ENCODE measurements at regions not wholly inside any gene's neighbourhood (a gene's known extent, or its start where the extent isn't known, plus 50 kb on each side); places are given as distances from the start of the nearest gene placed in this dataset.

DNA sequence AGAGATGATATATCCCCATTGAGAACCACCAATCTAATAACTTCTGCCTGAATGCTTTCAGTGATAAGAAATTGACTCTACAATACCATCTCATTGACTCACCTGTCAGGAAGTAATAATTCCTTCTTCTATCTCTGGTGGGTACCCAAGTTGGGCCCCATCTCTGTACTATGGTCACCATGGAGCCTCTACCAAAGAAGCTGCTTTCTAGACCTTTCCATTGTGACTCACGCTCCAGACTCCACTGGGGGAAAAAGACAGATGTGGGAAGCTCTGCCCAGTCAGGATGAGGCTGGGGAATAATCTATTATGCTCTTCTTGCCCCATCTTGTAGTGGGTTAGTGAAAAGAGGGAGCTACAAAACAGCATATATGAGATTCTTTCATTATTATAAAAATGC, 100.4 kb downstream of the COPRS start:
- Histone ChIP-seq H3K4me1 (ENCODE audit: control insufficient read depth in 2 of 3, insufficient read depth in 2 of 3, low read depth in 1 of 3, low read length in 3 of 3) (no peaks in the 10 kb centered on the region), H3K4me3 (ENCODE audit: low read length in 3 of 3) (no peak overlapping the region), H3K27me3 (ENCODE audit: control insufficient read depth, insufficient read depth, low read length) (no peaks in the 10 kb centered on the region), H3K36me3 (ENCODE audit: control insufficient read depth in 2 of 3, insufficient read depth in 3 of 3, low read length in 3 of 3) (no peaks in the 10 kb centered on the region), H3K27ac (ENCODE audit: low read depth in 2 of 2, low read length in 2 of 2) (no peak overlapping the region), H3K9ac (ENCODE audit: low read length in 3 of 3) (no peak overlapping the region), H3K9me3 (ENCODE audit: control insufficient read depth in 2 of 3, insufficient read depth in 1 of 3, low read length in 3 of 3) (no peaks in the 10 kb centered on the region)
- DNase-seq (no peak), FAIRE-seq (no peak)
- intact Hi-C loops (cut with DNase I), result no loop called here
- no peak for TF ChIP-seq CTCF (IDR thresholded peaks at IDR 0.05; ENCODE audit: borderline replicate concordance, extremely low read depth, insufficient read depth)

DNA sequence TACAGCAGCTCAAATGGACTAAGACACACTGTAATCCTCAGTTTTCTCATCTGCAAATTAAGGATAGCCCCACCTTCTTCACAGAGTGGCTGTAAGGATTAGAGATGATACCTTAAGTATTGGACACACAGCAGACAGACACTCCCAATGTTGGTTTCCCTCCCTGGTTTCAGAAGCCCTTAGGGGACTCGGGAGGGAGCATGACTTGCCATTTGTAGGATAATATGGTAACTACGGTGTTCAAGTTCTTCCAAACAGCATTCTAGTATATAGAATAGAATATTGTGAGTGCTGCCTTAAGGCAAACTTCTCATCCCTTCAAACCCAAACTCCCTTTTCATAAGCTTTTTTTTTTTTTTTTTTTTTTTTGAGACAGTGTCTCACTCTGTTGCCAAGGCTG, 101.9 kb downstream of the COPRS start:
- no peak for TF ChIP-seq CTCF (IDR thresholded peaks at IDR 0.05; ENCODE audit: borderline replicate concordance, extremely low read depth, insufficient read depth)
- no peaks in the 10 kb centered on the region for H3K27me3 ChIP-seq (ENCODE audit: control insufficient read depth, insufficient read depth, low read length)
- intact Hi-C loops (cut with DNase I), result no loop called here

GRCh38 chr17:31754239-31754945, 104.7 kb downstream of the COPRS start:
- H3K9ac ChIP-seq (ENCODE audit: low read length in 3 of 3), result no peak overlapping the region
- H3K36me3 ChIP-seq (ENCODE audit: control insufficient read depth in 2 of 3, insufficient read depth in 3 of 3, low read length in 3 of 3), result no peaks in the 10 kb centered on the region
- intact Hi-C loops (cut with DNase I), result no loop called here
- no peaks in the 10 kb centered on the region for H3K9me3 ChIP-seq (ENCODE audit: control insufficient read depth in 2 of 3, insufficient read depth in 1 of 3, low read length in 3 of 3)
- H3K4me3 ChIP-seq (ENCODE audit: low read length in 3 of 3), result no peak overlapping the region
- no peak for FAIRE-seq
- TF ChIP-seq CTCF (IDR thresholded peaks at IDR 0.05; ENCODE audit: borderline replicate concordance, extremely low read depth, insufficient read depth), result no peak
- H3K4me1 ChIP-seq (ENCODE audit: control insufficient read depth in 2 of 3, insufficient read depth in 2 of 3, low read depth in 1 of 3, low read length in 3 of 3), result no peaks in the 10 kb centered on the region
- DNase-seq, result no peak
- H3K27ac ChIP-seq (ENCODE audit: low read depth in 2 of 2, low read length in 2 of 2), result no peak overlapping the region
- H3K27me3 ChIP-seq (ENCODE audit: control insufficient read depth, insufficient read depth, low read length), result no peaks in the 10 kb centered on the region

More for the DNA sequence above, 101.9 kb downstream of the COPRS start:
- no peak overlapping the region for H3K27ac ChIP-seq (ENCODE audit: low read depth in 2 of 2, low read length in 2 of 2)
- H3K9ac ChIP-seq (ENCODE audit: low read length in 3 of 3), result no peak overlapping the region
- no peak for FAIRE-seq
- no peak overlapping the region for H3K4me3 ChIP-seq (ENCODE audit: low read length in 3 of 3)
- no peaks in the 10 kb centered on the region for H3K36me3 ChIP-seq (ENCODE audit: control insufficient read depth in 2 of 3, insufficient read depth in 3 of 3, low read length in 3 of 3)
- no peaks in the 10 kb centered on the region for H3K9me3 ChIP-seq (ENCODE audit: control insufficient read depth in 2 of 3, insufficient read depth in 1 of 3, low read length in 3 of 3)
- H3K4me1 ChIP-seq (ENCODE audit: control insufficient read depth in 2 of 3, insufficient read depth in 2 of 3, low read depth in 1 of 3, low read length in 3 of 3), result no peaks in the 10 kb centered on the region
- DNase-seq, result no peak

DNA sequence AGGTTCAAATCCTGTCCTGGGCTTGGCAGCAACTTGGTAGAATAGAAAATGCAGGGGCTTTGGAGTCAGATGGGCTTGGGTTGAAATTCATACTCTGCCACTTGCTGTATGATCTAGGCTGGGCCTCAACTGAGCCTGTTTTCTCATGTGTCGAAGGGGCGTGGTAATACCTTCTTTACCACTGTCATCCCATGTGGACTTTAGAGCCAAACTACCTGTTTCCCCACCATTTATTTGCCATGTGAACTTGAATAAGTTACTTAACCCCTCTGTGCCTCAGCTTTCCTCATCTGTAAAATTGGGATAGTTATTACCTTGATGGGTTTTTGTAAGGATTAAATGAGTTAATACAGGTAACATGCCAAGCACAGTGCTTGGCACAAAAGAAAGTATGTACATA, 106.0 kb downstream of the COPRS start:
- no peak for FAIRE-seq
- Histone ChIP-seq H3K27ac (ENCODE audit: low read depth in 2 of 2, low read length in 2 of 2) (no peak overlapping the region), H3K9ac (ENCODE audit: low read length in 3 of 3) (no peak overlapping the region), H3K27me3 (ENCODE audit: control insufficient read depth, insufficient read depth, low read length) (no peaks in the 10 kb centered on the region), H3K9me3 (ENCODE audit: control insufficient read depth in 2 of 3, insufficient read depth in 1 of 3, low read length in 3 of 3) (no peaks in the 10 kb centered on the region), H3K4me3 (ENCODE audit: low read length in 3 of 3) (no peak overlapping the region), H3K36me3 (ENCODE audit: control insufficient read depth in 2 of 3, insufficient read depth in 3 of 3, low read length in 3 of 3) (no peaks in the 10 kb centered on the region), H3K4me1 (ENCODE audit: control insufficient read depth in 2 of 3, insufficient read depth in 2 of 3, low read depth in 1 of 3, low read length in 3 of 3) (no peaks in the 10 kb centered on the region)
- no peak for TF ChIP-seq CTCF (IDR thresholded peaks at IDR 0.05; ENCODE audit: borderline replicate concordance, extremely low read depth, insufficient read depth)
- intact Hi-C loops (cut with DNase I), result no loop called here
- DNase-seq, result no peak
